SK-N-DZ (cell line): ENCODE measurements at regions not wholly inside any gene's neighbourhood (a gene's known extent, or its start where the extent isn't known, plus 50 kb on each side); places are given as distances from the start of the nearest gene placed in this dataset.
"Not testable (repeated sequence)": the region's sequence is repeated elsewhere in the genome, so short reads cannot be mapped to it uniquely, and the experiment has no call there.

Experiments used
- DNase-seq: peaks from one replicate; pipeline ENCODE4 v3.0.0-alpha.2; 2015; ENCODE audit warnings: low spot score

- not testable (repeated sequence) for DNase-seq
Measured at GRCh38 chr9:66152406-66152805, 415.5 kb downstream of the FOXD4L4 start.

GRCh38 chr9:66153021-66153725, 416.2 kb downstream of the FOXD4L4 start:
- peak; percentile 58 for DNase-seq

DNA sequence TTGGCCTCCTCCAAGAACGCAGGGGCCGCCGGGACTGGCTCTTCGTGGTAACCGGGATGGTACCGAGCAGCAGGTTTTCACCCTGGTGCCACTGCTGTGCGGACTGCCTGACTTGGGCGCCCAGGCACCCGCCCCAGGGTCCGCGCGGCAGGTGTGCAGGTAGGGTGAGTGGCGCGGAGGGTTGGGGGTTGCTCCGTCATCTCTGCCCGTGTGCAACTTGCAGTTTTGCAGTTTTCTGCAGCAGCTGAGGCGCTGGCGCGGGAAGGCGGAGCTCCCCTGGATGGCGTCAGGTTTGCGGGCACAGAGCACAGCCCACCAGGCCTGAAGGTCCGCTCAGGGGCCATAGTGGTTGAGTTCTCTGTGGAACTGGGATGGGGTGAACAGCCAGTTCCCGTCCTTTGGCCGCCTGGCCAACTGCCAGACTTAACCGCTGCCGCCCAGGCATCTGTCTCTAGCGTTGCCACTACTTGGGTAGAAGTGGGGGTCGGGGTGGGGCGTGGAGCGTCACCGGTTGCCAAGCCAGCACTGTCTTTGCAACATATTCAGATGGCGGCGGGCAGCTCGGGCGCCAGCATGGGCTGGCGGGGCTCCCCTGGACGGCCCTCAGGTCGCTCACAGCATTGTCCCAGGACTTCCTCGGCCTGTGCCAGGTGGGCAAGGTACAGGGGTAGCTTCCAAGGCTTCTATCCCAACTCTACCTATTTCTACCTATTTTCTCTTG, 417.2 kb downstream of the FOXD4L4 start:
- not testable (repeated sequence) for DNase-seq

GRCh38 chr9:66182316-66182715, 445.4 kb downstream of the FOXD4L4 start:
- not testable (repeated sequence) for DNase-seq

DNA sequence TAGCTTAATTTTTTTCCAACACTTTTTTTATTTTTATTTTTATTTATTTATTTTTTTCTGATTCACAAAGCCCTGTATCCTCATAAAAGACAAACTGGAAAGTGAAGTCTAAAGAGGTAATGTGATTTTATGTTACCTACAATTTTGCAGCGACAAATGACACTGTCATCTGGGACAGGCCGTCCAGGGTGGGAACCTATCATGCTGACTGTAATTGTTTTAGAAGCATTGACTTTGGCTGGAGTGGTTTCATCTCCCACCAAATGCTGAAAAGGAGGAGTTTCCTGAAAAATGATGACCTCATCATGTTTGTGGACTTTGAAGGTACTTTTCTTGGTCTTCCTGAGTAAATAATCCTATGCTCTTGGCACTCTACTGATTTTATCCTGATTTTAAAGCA, 446.7 kb downstream of the FOXD4L4 start:
- DNase-seq: not testable (repeated sequence)

GRCh38 chr9:66197199-66197598, 460.3 kb downstream of the FOXD4L4 start:
- not testable (repeated sequence) for DNase-seq

- not testable (repeated sequence) for DNase-seq
Measured at GRCh38 chr9:66198421-66198820, 461.5 kb downstream of the FOXD4L4 start.

- DNase-seq: not testable (repeated sequence)
Measured at GRCh38 chr9:66206617-66207016, 469.7 kb downstream of the FOXD4L4 start.

DNA sequence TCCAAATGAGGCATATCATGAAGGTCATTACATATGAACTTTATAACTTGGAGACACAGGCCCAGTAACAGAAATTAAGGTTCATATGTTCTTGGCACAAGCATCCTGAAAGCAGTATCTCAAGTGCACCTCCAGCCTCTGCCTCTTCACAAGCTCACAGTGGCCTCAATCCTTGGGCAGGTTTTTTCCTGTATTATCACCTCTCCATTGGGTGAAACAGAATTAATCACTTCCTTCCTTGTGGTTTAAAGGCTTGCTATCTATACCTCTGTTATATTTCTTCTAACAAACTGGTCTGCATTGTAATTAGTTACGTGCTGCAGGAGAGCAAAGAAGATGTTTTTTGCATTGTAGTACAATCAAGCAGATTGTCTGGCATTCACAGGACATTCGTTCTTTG, 471.0 kb downstream of the FOXD4L4 start:
- not testable (repeated sequence) for DNase-seq

- DNase-seq: not testable (repeated sequence)
Measured at GRCh38 chr9:66244763-66245162, 507.8 kb downstream of the FOXD4L4 start.

GRCh38 chr9:66245481-66245880, 508.5 kb downstream of the FOXD4L4 start:
- not testable (repeated sequence) for DNase-seq

DNA sequence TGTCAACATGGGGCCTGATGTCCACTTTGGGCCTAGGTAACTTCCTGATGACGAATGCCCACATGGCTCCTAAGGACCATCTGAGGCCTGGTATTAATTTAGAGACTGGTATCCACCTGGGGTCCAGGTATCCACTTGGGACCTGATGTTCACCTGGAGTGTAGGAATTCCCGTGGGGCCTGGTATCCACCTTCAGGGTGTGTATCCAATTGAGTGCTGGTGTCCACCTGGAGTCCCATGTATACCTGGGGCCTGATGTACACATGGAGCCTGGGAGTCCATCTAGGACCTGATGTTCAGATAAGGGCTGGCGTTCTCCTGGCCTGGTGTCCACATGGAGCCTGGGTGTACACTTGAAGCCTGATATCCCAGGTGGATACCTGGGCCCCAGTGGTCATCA, 520.6 kb downstream of the FOXD4L4 start:
- DNase-seq: not testable (repeated sequence)

DNA sequence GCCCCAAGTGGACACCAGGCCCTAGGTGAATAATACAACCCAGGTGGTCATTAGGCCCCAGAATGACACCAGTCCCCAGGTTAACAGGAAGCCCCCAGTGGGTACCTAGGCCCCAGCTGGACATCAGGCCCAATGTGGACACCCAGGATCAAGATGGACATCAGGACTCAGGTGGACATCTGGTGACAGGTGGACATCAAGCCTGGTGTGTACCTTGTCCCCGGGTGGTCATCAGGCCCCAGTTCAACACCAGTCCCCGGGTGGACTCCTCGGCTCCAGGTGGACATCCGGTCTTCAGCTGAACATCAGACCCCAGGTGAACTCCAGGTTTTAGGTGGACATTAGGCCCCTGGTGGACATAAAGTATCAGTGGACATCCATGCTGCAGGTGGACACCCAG, 524.6 kb downstream of the FOXD4L4 start:
- DNase-seq: not testable (repeated sequence)

- not testable (repeated sequence) for DNase-seq
Measured at GRCh38 chr9:66263621-66264020, 526.7 kb downstream of the FOXD4L4 start.

DNA sequence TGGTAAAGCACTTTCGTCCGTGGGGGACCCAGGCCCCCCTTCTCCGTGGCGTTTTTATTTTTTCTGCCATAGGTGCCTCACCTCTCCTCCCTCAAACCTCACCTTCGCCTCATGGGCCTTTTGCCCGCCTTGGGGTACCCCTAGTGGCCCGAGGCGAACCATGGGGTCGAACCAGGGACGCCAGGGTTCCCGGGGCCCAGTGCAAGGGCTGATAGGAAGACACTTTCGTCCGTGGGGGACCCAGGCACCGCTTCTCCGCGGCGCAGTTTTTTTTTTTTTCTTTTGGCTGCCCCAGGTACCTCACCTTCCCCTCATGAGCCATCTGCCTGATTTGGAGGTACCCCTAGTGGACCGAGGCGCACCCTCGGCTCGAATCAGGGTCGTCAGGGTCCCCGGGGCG, 527.8 kb downstream of the FOXD4L4 start:
- not testable (repeated sequence) for DNase-seq

- DNase-seq: not testable (repeated sequence)
Measured at GRCh38 chr9:66266202-66266601, 529.3 kb downstream of the FOXD4L4 start.

DNA sequence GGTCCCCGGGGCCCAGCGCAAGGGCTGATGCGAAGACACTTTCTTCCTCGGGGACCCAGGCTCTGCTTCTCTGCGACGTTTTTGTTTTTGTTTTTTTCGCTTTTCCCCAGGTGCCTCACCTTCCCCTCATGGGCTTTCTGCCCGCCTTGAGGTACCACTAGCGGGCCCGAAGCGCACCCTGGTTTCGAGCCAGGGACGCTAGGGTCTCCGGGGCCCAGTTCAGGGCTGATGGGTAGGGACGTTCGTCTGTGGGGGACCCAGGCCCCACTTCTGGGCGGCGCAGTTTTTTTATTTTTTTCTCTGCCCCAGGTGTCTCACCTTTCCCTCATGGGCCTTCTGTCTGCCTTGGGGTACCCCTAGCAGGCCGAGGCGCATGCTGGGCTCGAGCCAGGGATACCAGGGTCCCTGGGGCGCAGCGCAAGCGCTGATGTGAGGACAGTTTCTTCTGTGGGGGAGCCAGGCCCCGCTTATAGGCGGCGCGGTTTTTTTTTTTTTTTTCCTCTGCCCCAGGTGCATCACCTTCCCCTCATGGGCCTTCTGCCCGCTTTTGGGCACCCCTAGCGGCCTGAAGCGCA, 530.0 kb downstream of the FOXD4L4 start:
- DNase-seq: not testable (repeated sequence)

GRCh38 chr9:66267684-66268083, 530.7 kb downstream of the FOXD4L4 start:
- not testable (repeated sequence) for DNase-seq

DNA sequence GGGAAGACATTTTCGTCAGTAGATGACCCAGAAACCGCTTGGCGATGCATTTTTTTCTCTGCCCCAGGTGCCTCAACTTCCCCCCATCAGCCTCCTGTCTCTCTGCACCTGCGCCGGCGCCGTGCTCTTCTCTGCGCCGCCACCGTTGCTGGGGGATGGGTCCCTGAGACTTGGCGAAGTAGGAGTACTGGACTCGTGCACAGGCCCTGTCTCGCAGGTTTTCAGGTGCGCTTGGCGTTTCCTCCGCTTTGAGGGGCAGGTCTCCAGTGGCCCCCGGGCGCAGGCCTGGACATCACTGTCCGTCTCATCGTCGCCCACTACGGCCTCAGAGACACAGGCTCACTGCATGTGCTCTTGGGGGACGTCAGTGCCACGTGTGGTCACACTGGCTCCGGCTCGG, 532.1 kb downstream of the FOXD4L4 start:
- DNase-seq: not testable (repeated sequence)

- not testable (repeated sequence) for DNase-seq
Measured at GRCh38 chr9:66269783-66270182, 532.8 kb downstream of the FOXD4L4 start.

DNA sequence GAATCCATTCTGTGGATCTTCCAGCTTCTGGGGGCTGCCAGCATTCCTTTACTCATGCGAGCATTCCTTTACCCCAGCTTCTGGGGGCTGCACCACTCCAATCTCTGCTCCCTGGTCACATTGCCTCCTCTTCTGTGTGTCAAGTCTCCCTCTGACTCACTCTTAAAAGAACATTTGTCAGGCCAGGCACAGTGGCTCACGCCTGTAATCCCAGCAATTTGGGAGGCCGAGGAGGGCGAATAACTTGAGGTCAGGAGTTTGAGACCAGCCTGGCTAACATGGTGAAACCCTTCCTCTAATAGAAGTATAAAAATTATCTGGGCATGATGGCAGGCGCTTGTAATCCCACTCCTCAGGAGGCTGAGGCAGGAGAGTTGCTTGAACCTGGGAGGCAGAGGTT, 541.9 kb downstream of the FOXD4L4 start:
- not testable (repeated sequence) for DNase-seq
